Peyer's patch (tissue), 4 donors: ENCODE measurements at regions not wholly inside any gene's neighbourhood (a gene's known extent, or its start where the extent isn't known, plus 50 kb on each side); places are given as distances from the start of the nearest gene placed in this dataset.

ENCODE experiments used
- DNase-seq, 3 donors: peaks; one replicate each; pipeline ENCODE4 v3.0.0-alpha.2; 2017 to 2019
- H3K27ac ChIP-seq, 4 donors: fragments of 200-600 bp; sonication (generic); one replicate each; pipeline ENCODE4 v1.5.1; 2016 to 2019
- H3K27me3 ChIP-seq, 2 donors: fragments of 200-600 bp; sonication (generic); one replicate each; pipeline ENCODE4 v1.5.1; 2019
- H3K36me3 ChIP-seq, 3 donors: fragments of 200-600 bp; sonication (generic); one replicate each; pipeline ENCODE4 v1.5.1; 2016 to 2019
- H3K4me1 ChIP-seq, 4 donors: fragments of 200-600 bp; sonication (generic); one replicate each; pipeline ENCODE4 v1.5.1; 2016 to 2019
- H3K4me3 ChIP-seq, 4 donors: fragments of 200-600 bp; sonication (generic); 1 replicate in 3 of 4; 2 replicates in 1 of 4; pipeline ENCODE4 v1.5.1; 2016 to 2019; ENCODE audit warnings: mild to moderate bottlenecking in 1 of 4
- H3K9me3 ChIP-seq, 4 donors: fragments of 200-600 bp; sonication (generic); one replicate each; pipeline ENCODE4 v1.5.1; 2016 to 2019; ENCODE audit warnings: mild to moderate bottlenecking in 1 of 4
- POLR2A ChIP-seq, 2 donors: fragments of 450-650 bp; IDR thresholded peaks; one replicate each; pipeline ENCODE4 v1.5.1; 2017; ENCODE audit warnings: antibody characterized with exemption in 2 of 2, mild to moderate bottlenecking in 2 of 2, moderate library complexity in 2 of 2
- TF ChIP-seq, protein P1 (sequence below), 6 experiments: fragments of 450-650 bp in 4 of 6; fragments of 200-600 bp in 2 of 6; sonication (generic) in 1 of 6; IDR thresholded peaks; one replicate each; pipeline ENCODE4 v1.5.1; 2017 to 2019; ENCODE audit warnings: antibody characterized with exemption in 6 of 6, mild to moderate bottlenecking in 3 of 6, moderate library complexity in 1 of 6

DNA sequence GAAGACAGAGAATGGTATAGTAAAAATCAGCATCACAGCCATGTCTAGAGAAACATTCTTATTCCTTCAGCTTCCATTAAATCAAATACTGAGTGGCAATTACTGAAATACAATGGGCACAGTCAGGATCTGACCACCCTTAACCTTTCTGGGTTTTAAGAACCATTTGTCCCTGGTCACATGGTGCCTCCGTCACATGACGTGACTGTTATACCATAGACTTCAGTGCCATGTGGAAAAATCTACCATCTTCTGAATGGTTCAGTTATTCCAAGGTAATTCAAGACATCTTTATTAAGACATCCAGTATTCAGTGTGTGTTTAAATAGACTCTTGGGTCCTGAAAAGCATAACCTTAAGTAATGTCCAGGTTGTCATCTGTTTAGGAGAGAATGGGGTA lies 553.1 kb upstream of the FLRT2 start:
- no peaks in the 10 kb centered on the region for H3K27me3 ChIP-seq
- H3K4me3 ChIP-seq: no peak overlapping the region
- DNase-seq: no peak
- no peak for TF ChIP-seq POLR2A (IDR thresholded peaks at IDR 0.05)
- TF ChIP-seq, protein P1, sequence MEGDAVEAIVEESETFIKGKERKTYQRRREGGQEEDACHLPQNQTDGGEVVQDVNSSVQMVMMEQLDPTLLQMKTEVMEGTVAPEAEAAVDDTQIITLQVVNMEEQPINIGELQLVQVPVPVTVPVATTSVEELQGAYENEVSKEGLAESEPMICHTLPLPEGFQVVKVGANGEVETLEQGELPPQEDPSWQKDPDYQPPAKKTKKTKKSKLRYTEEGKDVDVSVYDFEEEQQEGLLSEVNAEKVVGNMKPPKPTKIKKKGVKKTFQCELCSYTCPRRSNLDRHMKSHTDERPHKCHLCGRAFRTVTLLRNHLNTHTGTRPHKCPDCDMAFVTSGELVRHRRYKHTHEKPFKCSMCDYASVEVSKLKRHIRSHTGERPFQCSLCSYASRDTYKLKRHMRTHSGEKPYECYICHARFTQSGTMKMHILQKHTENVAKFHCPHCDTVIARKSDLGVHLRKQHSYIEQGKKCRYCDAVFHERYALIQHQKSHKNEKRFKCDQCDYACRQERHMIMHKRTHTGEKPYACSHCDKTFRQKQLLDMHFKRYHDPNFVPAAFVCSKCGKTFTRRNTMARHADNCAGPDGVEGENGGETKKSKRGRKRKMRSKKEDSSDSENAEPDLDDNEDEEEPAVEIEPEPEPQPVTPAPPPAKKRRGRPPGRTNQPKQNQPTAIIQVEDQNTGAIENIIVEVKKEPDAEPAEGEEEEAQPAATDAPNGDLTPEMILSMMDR (IDR thresholded peaks at IDR 0.05): no peak
- H3K4me1 ChIP-seq: no peaks in the 10 kb centered on the region
- no peaks in the 10 kb centered on the region for H3K9me3 ChIP-seq
- no peaks in the 10 kb centered on the region for H3K36me3 ChIP-seq
- no peak overlapping the region for H3K27ac ChIP-seq

DNA sequence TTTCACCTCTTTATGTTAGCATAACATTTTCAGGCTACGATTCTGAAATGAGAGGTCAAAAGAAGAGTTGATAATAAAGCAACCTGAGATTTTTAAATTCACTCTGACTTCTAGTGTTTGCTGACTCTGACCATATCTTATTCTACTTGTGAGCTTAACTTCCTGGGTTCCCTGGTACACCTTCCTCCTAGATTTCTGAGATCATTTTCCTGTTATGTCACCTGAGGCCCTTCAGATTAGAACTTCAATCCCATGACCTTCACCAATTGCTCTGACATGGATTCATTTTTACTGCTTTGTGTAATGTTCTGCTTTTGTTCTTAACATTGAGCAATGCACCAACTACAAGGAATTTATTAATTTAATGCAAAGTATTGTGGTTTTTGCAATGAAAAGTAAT lies 542.9 kb upstream of the FLRT2 start:
- Histone ChIP-seq H3K4me3 (no peak overlapping the region), H3K36me3 (no peaks in the 10 kb centered on the region), H3K9me3 (no peaks in the 10 kb centered on the region), H3K27me3 (no peaks in the 10 kb centered on the region), H3K27ac (no peak overlapping the region), H3K4me1 (no peaks in the 10 kb centered on the region)
- DNase-seq: no peak
- TF ChIP-seq, protein P1 (IDR thresholded peaks at IDR 0.05): no peak
- no peak for TF ChIP-seq POLR2A (IDR thresholded peaks at IDR 0.05)

DNA sequence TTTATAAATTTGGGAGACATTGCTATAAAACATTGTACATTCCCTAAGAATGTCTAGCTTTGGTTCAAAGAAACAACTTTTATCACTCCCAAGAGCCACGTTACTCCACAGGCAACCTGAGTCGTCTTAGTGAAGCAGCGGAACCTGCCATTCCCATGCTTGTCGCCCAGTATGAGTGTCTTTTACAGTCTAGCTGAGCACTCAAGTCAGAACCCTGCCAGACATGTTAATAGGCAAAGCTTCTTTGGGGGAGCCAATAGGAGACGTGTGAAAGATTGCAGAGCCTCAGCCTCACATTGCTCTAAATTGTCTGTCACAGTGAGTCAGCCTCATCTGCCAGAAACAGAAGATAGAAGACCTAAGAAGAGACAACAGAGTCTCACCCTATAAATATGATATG lies 541.6 kb upstream of the FLRT2 start:
- Histone ChIP-seq H3K9me3 (no peaks in the 10 kb centered on the region), H3K4me3 (no peak overlapping the region), H3K27me3 (no peaks in the 10 kb centered on the region), H3K4me1 (no peaks in the 10 kb centered on the region), H3K36me3 (no peaks in the 10 kb centered on the region), H3K27ac (no peak overlapping the region)
- TF ChIP-seq, protein P1 (IDR thresholded peaks at IDR 0.05): no peak
- TF ChIP-seq POLR2A (IDR thresholded peaks at IDR 0.05): no peak
- DNase-seq: no peak

DNA sequence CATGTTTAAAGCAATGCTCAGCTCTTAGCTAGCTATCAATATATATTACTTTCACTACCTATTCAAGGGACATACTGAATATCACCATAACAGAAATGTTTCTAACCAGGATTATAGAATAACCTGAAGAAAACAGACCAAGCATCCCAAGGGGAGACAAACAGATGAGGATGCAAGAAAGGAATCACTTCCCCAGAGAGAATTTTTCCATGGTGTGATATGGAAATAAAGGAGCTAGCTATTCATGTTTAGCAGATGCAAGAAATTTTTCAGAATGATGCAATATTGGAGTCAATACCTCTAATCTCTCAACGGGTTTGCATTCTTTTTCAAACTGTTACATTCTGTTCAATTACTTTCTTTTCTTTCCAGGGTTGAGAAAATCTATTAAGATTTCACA lies 538.9 kb upstream of the FLRT2 start:
- H3K27me3 ChIP-seq: no peaks in the 10 kb centered on the region
- H3K4me3 ChIP-seq: no peak overlapping the region
- H3K4me1 ChIP-seq: no peaks in the 10 kb centered on the region
- no peaks in the 10 kb centered on the region for H3K9me3 ChIP-seq
- no peaks in the 10 kb centered on the region for H3K36me3 ChIP-seq
- no peak overlapping the region for H3K27ac ChIP-seq
- TF ChIP-seq, protein P1 (IDR thresholded peaks at IDR 0.05): no peak
- no peak for TF ChIP-seq POLR2A (IDR thresholded peaks at IDR 0.05)
- no peak for DNase-seq

DNA sequence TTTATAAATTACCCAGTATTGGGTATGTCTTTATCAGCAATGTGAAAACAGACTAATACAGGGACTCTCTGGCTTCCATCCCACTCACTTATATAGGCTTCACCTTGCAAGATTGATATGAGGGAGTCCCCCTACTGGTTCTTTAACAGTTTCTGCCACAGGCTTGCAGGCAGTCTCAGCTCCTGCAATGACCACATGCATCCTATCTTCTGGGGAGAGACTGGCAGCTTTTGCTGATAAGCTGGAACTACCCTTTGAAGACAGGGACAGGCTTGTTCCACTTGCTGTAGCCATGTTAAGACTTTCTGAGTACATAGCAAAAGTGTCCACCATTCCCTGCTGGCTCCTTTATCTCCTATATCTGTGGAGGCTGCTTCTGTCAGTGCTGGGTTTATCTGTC lies 531.7 kb upstream of the FLRT2 start:
- TF ChIP-seq, protein P1 (IDR thresholded peaks at IDR 0.05): no peak
- no peak for TF ChIP-seq POLR2A (IDR thresholded peaks at IDR 0.05)
- no peaks in the 10 kb centered on the region for H3K27me3 ChIP-seq

DNA sequence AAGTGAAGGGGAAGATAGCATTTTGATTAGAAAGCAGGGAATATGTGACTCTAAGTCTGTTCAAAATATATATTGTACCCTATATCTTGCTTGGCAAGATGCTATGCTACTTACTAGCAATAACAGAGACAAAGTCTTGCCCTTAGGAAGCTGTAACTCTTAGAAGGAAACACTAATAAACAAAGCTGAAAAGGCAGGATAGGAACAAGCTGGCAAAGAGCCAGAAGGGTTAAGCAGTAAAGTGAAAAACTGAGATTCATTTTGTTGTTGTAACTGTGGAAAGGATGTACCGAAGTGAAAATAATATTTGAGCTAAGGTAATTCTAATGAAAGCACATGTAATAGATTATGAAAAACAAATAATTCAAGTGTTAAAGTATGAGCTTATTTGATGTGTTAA lies 527.1 kb upstream of the FLRT2 start:
- no peaks in the 10 kb centered on the region for H3K27me3 ChIP-seq
- no peaks in the 10 kb centered on the region for H3K4me1 ChIP-seq
- no peak overlapping the region for H3K27ac ChIP-seq
- no peak for DNase-seq
- no peaks in the 10 kb centered on the region for H3K9me3 ChIP-seq
- H3K4me3 ChIP-seq: no peak overlapping the region
- TF ChIP-seq, protein P1 (IDR thresholded peaks at IDR 0.05): no peak
- TF ChIP-seq POLR2A (IDR thresholded peaks at IDR 0.05): no peak
- H3K36me3 ChIP-seq: no peaks in the 10 kb centered on the region

More for the DNA sequence above, 531.7 kb upstream of the FLRT2 start:
- Histone ChIP-seq H3K4me1 (no peaks in the 10 kb centered on the region), H3K4me3 (no peak overlapping the region), H3K27ac (no peak overlapping the region), H3K9me3 (no peaks in the 10 kb centered on the region), H3K36me3 (no peaks in the 10 kb centered on the region)
- no peak for DNase-seq
